Naive thymus-derived CD4-positive, alpha-beta T cell (primary cell): ENCODE measurements at regions not wholly inside any gene's neighbourhood (a gene's known extent, or its start where the extent isn't known, plus 50 kb on each side); places are given as distances from the start of the nearest gene placed in this dataset.

Experiments used
- ATAC-seq: fragments of 150-1000 bp; cut with Tn5 transposase; 2 replicates; pipeline ENCODE4 v1.10.0; 2021; ENCODE audit warnings: mild to moderate bottlenecking, moderate library complexity
- CTCF ChIA-PET: fragments of 350-600 bp; sonication (Branson Sonifier 250); formaldehyde crosslinking; loops from one replicate; lab custom pipeline; 2021; ENCODE audit warnings: antibody characterized with exemption; lab: Charles Lee
- POLR2A ChIA-PET: fragments of 350-600 bp; sonication (Branson Sonifier 250); formaldehyde crosslinking; loops from one replicate; lab custom pipeline; 2021; ENCODE audit warnings: antibody characterized with exemption, inconsistent platforms; lab: Charles Lee
- DNase-seq, 9 donors: peaks; one replicate each; pipeline versions ENCODE4 v3.0.0 to v3.0.0-alpha.2; 2020 to 2022; ENCODE audit warnings: mixed read lengths in 1 of 9
- H3K27ac ChIP-seq: one replicate; pipeline ENCODE4 v1.7.0; 2013; ENCODE audit warnings: mild to moderate bottlenecking, low read depth, low read length, moderate library complexity
- H3K27me3 ChIP-seq, 2 donors: one replicate each; pipeline ENCODE4 v1.7.0; 2013; ENCODE audit warnings: low read length in 2 of 2, mild to moderate bottlenecking in 2 of 2, moderate library complexity in 2 of 2; ENCODE audit not compliant: control insufficient read depth in 2 of 2, insufficient read depth in 2 of 2
- H3K36me3 ChIP-seq, 3 experiments: 1 replicate in 2 of 3; 2 replicates in 1 of 3; pipeline ENCODE4 v1.7.0; 2013; ENCODE audit warnings: low read length in 3 of 3, mild to moderate bottlenecking in 3 of 3, moderate library complexity in 1 of 3; ENCODE audit not compliant: insufficient read depth in 3 of 3, control insufficient read depth in 2 of 3
- H3K4me1 ChIP-seq, 2 donors: one replicate each; pipeline ENCODE4 v1.7.0; 2013; ENCODE audit warnings: low read length in 2 of 2, mild to moderate bottlenecking in 2 of 2, moderate library complexity in 1 of 2; ENCODE audit not compliant: control insufficient read depth in 2 of 2, insufficient read depth in 2 of 2
- H3K4me3 ChIP-seq: 2 replicates; pipeline ENCODE4 v1.7.0; 2013; ENCODE audit warnings: mild to moderate bottlenecking, low read length
- H3K9me3 ChIP-seq, 3 experiments: 1 replicate in 2 of 3; 2 replicates in 1 of 3; pipeline ENCODE4 v1.7.0; 2013; ENCODE audit warnings: low read length in 3 of 3; ENCODE audit not compliant: control insufficient read depth in 2 of 3
- H3K27ac Mint-ChIP-seq, 9 donors: one replicate each; pipeline ENCODE4 v1.8.0; 2020 to 2022; ENCODE audit warnings: mixed read lengths in 9 of 9, mild to moderate bottlenecking in 8 of 9, moderate library complexity in 5 of 9, inconsistent platforms in 2 of 9
- H3K27me3 Mint-ChIP-seq, 5 donors: one replicate each; pipeline ENCODE4 v1.8.0; 2021 to 2022; ENCODE audit warnings: mixed read lengths in 5 of 5, mild to moderate bottlenecking in 1 of 5
- H3K36me3 Mint-ChIP-seq, 5 donors: one replicate each; pipeline ENCODE4 v1.8.0; 2020 to 2022; ENCODE audit warnings: mixed read lengths in 5 of 5, mild to moderate bottlenecking in 3 of 5, inconsistent platforms in 1 of 5
- H3K4me1 Mint-ChIP-seq, 7 donors: one replicate each; pipeline ENCODE4 v1.8.0; 2020 to 2022; ENCODE audit warnings: mixed read lengths in 7 of 7, mild to moderate bottlenecking in 3 of 7, inconsistent platforms in 1 of 7
- H3K4me3 Mint-ChIP-seq, 10 donors: one replicate each; pipeline ENCODE4 v1.8.0; 2020 to 2022; ENCODE audit warnings: mild to moderate bottlenecking in 10 of 10, mixed read lengths in 10 of 10, moderate library complexity in 6 of 10, inconsistent platforms in 2 of 10
- H3K9me3 Mint-ChIP-seq, 11 donors: one replicate each; pipeline ENCODE4 v1.8.0; 2020 to 2022; ENCODE audit warnings: mixed read lengths in 11 of 11, mild to moderate bottlenecking in 4 of 11, inconsistent platforms in 1 of 11, moderate library complexity in 1 of 11
- intact Hi-C, 2 donors: fragments of 100-400 bp; cut with micrococcal nuclease; formaldehyde crosslinking; loops; one replicate each; pipeline ENCODE4 v1.15.1; 2023

- no peaks in the 10 kb centered on the region for H3K36me3 ChIP-seq
- Mint-ChIP-seq H3K4me3 (no peak overlapping the region), H3K27me3 (peaks cover 2 to 45% (median 6%) of the 10 kb centered on the region in 5 donors), H3K9me3 (peaks cover 0 to 7% (median 4%) of the 10 kb centered on the region in 11 donors), H3K36me3 (peaks cover 0 to 5% (median 0%) of the 10 kb centered on the region in 5 donors), H3K27ac (no peak overlapping the region), H3K4me1 (peaks cover 0 to 4% (median 0%) of the 10 kb centered on the region in 7 donors)
- H3K4me1 ChIP-seq: no peaks in the 10 kb centered on the region
- no peak overlapping the region for H3K4me3 ChIP-seq
- ChIA-PET POLR2A (no interaction called here), CTCF (no interaction called here)
- intact Hi-C loops: no loop called here
- DNase-seq (no peak), ATAC-seq (no peak)
- H3K9me3 ChIP-seq: peaks cover 0 to 5% (median 0%) of the 10 kb centered on the region in 3 experiments
- H3K27me3 ChIP-seq: no peaks in the 10 kb centered on the region
- H3K27ac ChIP-seq: no peak overlapping the region
These were observed 86.4 kb upstream of the COL5A1 start for GRCh38 chr9:134555094-134555650.

DNA sequence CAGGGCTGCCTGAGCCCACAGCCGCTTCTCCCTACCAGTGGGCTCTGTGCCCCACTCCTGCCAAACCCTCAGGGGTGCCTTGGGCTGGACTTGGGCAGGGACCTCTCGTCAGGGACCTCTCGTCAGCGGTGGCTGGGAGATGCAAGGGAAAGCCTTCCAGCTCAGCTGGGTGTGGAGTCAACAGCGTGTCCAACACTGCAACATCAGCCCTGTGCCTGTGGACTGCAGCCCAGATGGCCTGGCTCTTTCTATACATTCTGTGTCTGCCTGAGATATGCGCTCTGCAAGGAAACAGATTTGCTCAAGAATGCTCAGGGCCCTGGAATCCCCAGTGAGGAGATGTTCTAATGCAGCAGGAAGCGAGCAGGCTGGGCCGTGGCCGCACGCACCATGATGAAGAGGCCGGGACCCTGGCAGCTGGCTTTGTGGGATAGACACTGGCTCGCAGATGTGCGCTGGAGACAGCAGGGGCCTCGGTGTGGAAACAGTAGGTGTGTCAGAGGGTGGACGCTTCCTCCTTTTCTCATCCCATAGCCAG is 85.0 kb upstream of the COL5A1 start:
- Mint-ChIP-seq H3K9me3 (no peaks in the 10 kb centered on the region), H3K4me1 (peaks cover 0 to 8% (median 0%) of the 10 kb centered on the region in 7 donors), H3K27me3 (peaks cover 0 to 34% (median 2%) of the 10 kb centered on the region in 5 donors), H3K4me3 (no peak overlapping the region), H3K27ac (no peak overlapping the region), H3K36me3 (no peaks in the 10 kb centered on the region)
- H3K4me1 ChIP-seq: no peaks in the 10 kb centered on the region
- ChIA-PET CTCF (no interaction called here), POLR2A (no interaction called here)
- intact Hi-C loops: no loop called here
- H3K36me3 ChIP-seq: no peaks in the 10 kb centered on the region
- H3K27me3 ChIP-seq: no peaks in the 10 kb centered on the region
- ATAC-seq: no peak
- H3K27ac ChIP-seq: no peak overlapping the region
- no peak for DNase-seq
- no peaks in the 10 kb centered on the region for H3K9me3 ChIP-seq
- H3K4me3 ChIP-seq: no peak overlapping the region

DNA sequence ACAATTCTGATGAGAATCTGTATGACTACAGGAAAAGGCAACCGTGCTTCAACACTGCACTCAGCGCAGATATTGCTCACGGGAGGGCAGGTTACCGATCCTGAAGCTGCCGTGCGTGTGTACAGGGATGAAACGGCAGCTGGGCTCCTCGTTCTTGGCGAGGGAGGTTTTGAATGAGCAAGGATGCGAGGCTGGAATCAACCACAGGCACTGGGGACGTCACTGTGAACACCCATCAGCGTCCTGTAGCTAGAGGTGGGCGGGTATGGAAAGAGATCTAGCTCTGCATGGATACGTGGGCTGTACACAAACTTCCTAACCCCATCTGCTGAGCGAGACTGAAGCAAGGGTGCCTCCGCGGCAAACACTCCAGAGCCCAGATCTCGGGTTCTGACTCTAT is 84.3 kb upstream of the COL5A1 start:
- ChIA-PET POLR2A (no interaction called here), CTCF (no interaction called here)
- Mint-ChIP-seq H3K4me3 (no peak overlapping the region), H3K4me1 (peaks cover 0 to 8% (median 0%) of the 10 kb centered on the region in 7 donors), H3K27ac (no peak overlapping the region), H3K36me3 (no peaks in the 10 kb centered on the region), H3K27me3 (peaks cover 0 to 29% (median 0%) of the 10 kb centered on the region in 5 donors), H3K9me3 (peaks cover 0 to 1% (median 0%) of the 10 kb centered on the region in 11 donors)
- intact Hi-C loops: no loop called here
- H3K36me3 ChIP-seq: no peaks in the 10 kb centered on the region
- H3K27me3 ChIP-seq: no peaks in the 10 kb centered on the region
- no peak overlapping the region for H3K27ac ChIP-seq
- H3K4me3 ChIP-seq: no peak overlapping the region
- H3K9me3 ChIP-seq: no peaks in the 10 kb centered on the region
- H3K4me1 ChIP-seq: no peaks in the 10 kb centered on the region
- ATAC-seq (no peak), DNase-seq (no peak)

DNA sequence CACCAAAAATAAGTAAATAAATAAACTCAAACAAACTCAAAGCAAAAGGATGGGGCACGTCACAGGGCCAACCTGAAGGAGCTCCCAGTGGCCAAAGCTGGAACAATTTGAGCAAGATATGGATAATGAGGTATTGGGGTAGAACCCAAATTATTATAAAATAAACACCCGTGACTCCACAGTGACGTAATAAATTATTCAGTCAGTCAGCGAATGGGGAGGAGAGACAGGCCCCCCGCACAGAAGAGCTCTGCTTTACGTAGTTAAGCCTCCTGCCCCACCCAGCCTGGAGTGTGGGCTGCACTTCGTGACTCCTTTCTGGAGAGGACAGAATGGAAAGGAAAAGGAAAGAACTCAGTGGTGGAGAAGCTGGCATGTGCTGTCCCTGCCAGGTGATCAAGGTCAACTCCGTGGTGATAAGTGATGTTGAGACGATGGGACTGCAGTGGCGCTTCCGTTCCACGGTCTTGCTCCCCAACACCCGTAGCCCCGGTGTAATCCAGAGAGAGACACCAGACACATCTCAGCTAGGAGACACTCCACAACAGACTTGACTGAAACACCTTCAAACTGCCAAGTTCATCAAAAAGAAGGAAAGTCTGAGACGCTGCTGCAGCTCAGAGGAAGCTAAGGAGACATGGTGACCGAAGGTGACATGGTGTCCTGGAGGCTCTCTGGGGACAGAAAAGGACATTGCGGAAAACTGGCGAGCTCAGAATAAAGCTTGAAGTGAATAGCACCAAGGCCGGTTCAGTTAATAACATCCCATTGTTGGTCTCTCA is 83.3 kb upstream of the COL5A1 start:
- H3K9me3 ChIP-seq: no peaks in the 10 kb centered on the region
- ChIA-PET CTCF (no interaction called here), POLR2A (no interaction called here)
- peaks cover 0 to 4% (median 0%) of the 10 kb centered on the region in 5 donors for H3K36me3 Mint-ChIP-seq
- H3K4me3 Mint-ChIP-seq: no peak overlapping the region
- no peaks in the 10 kb centered on the region for H3K36me3 ChIP-seq
- H3K4me1 ChIP-seq: no peaks in the 10 kb centered on the region
- no peaks in the 10 kb centered on the region for H3K27me3 ChIP-seq
- H3K27ac Mint-ChIP-seq: no peak overlapping the region
- H3K4me3 ChIP-seq: no peak overlapping the region
- peaks cover 0 to 5% (median 3%) of the 10 kb centered on the region in 11 donors for H3K9me3 Mint-ChIP-seq
- H3K4me1 Mint-ChIP-seq: peaks cover 0 to 8% (median 0%) of the 10 kb centered on the region in 7 donors
- ATAC-seq (no peak), DNase-seq (no peak)
- intact Hi-C loops: no loop called here
- peaks cover 0 to 28% (median 0%) of the 10 kb centered on the region in 5 donors for H3K27me3 Mint-ChIP-seq
- H3K27ac ChIP-seq: no peak overlapping the region

DNA sequence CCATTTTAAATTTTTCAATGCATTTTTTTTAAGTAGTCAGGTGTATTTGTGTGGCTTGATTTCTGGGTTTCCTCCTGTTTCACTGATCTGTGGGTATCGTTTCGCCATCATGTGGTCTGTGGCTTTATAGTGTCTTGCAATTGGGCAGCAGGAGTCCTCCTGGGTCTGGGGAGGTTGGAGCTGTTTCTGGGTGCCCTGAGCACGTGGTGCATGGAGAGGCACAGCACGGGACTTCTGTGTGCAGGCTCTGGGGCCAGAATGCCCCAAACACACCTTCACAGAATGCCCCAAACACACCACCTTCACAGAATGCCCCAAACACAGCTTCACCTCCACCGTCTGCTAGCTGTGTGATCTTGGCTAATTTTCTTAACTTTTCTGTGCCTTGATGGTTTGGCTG is 82.6 kb upstream of the COL5A1 start:
- H3K27ac ChIP-seq: no peak overlapping the region
- Mint-ChIP-seq H3K4me3 (no peak overlapping the region), H3K27me3 (peaks cover 0 to 28% (median 0%) of the 10 kb centered on the region in 5 donors), H3K9me3 (peaks cover 0 to 12% (median 3%) of the 10 kb centered on the region in 11 donors), H3K27ac (no peak overlapping the region), H3K36me3 (peaks cover 0 to 4% (median 0%) of the 10 kb centered on the region in 5 donors), H3K4me1 (peaks cover 0 to 8% (median 0%) of the 10 kb centered on the region in 7 donors)
- intact Hi-C loops: no loop called here
- no peaks in the 10 kb centered on the region for H3K36me3 ChIP-seq
- ChIA-PET CTCF (no interaction called here), POLR2A (no interaction called here)
- no peak for ATAC-seq
- no peaks in the 10 kb centered on the region for H3K27me3 ChIP-seq
- no peak for DNase-seq
- H3K4me3 ChIP-seq: no peak overlapping the region
- no peaks in the 10 kb centered on the region for H3K9me3 ChIP-seq
- H3K4me1 ChIP-seq: no peaks in the 10 kb centered on the region

DNA sequence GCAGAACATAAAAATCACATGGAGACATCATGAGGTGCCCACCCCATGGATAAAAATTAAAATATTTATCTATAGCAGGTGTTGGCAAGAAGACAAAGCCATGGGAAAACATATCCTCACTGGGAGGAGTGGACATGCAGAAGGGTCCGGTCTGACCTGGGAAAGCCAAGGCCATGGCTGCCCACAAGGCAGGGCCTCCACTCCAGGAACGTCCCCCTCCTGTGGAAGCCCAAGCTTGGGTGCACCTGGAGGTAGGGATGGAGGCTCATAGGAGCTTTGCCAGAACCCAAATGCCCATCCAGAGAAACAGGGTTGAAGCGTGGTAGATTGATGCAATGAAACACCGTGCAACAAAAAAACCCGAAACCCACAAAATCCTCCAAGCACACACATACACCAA is 81.4 kb upstream of the COL5A1 start:
- Mint-ChIP-seq H3K9me3 (peaks cover 0 to 14% (median 5%) of the 10 kb centered on the region in 11 donors), H3K4me1 (peaks cover 0 to 8% (median 0%) of the 10 kb centered on the region in 7 donors), H3K36me3 (peaks cover 0 to 4% (median 0%) of the 10 kb centered on the region in 5 donors), H3K4me3 (no peak overlapping the region), H3K27ac (no peak overlapping the region), H3K27me3 (peaks cover 0 to 28% (median 0%) of the 10 kb centered on the region in 5 donors)
- DNase-seq: no peak
- Histone ChIP-seq H3K4me1 (no peaks in the 10 kb centered on the region), H3K36me3 (no peaks in the 10 kb centered on the region), H3K9me3 (peaks cover 0 to 4% (median 0%) of the 10 kb centered on the region in 3 experiments), H3K27me3 (no peaks in the 10 kb centered on the region), H3K27ac (no peak overlapping the region), H3K4me3 (no peak overlapping the region)
- ChIA-PET POLR2A (no interaction called here), CTCF (no interaction called here)
- intact Hi-C loops: no loop called here
- no peak for ATAC-seq
